ENCODE measurements at regions not wholly inside any gene's neighbourhood (a gene's known extent, or its start where the extent isn't known, plus 50 kb on each side); places are given as distances from the start of the nearest gene placed in this dataset.
A peak's percentile ranks its signal among the peaks of the same experiment; 100 is the strongest.

- Histone ChIP-seq H3K36me3 (no peaks in the 10 kb centered on the region), H3K4me1 (no peaks in the 10 kb centered on the region), H3K9me3 (no peaks in the 10 kb centered on the region), H3K4me3 (no peak overlapping the region), H3K27ac (no peak overlapping the region), H3K27me3 (no peaks in the 10 kb centered on the region)
- ATAC-seq (no peak), DNase-seq (no peak)
- intact Hi-C loops (cut with DNase I): no loop called here
- no peak for TF ChIP-seq CTCF (IDR thresholded peaks at IDR 0.05)
Observed at GRCh38 chr2:71813315-71813714, 334.3 kb downstream of the CYP26B1 start.

GRCh38 chr2:71812736-71813135 is 334.9 kb downstream of the CYP26B1 start:
- TF ChIP-seq CTCF (IDR thresholded peaks at IDR 0.05): no peak
- ATAC-seq (no peak), DNase-seq (no peak)
- H3K9me3 ChIP-seq: no peaks in the 10 kb centered on the region
- H3K4me3 ChIP-seq: no peak overlapping the region
- H3K4me1 ChIP-seq: no peaks in the 10 kb centered on the region
- no peaks in the 10 kb centered on the region for H3K27me3 ChIP-seq
- H3K36me3 ChIP-seq: no peaks in the 10 kb centered on the region
- no peak overlapping the region for H3K27ac ChIP-seq
- intact Hi-C loops (cut with DNase I): no loop called here

- ATAC-seq (no peak), DNase-seq (no peak)
- Histone ChIP-seq H3K27me3 (no peaks in the 10 kb centered on the region), H3K27ac (no peak overlapping the region), H3K4me1 (no peaks in the 10 kb centered on the region), H3K4me3 (no peak overlapping the region), H3K9me3 (no peaks in the 10 kb centered on the region), H3K36me3 (no peaks in the 10 kb centered on the region)
- TF ChIP-seq CTCF (IDR thresholded peaks at IDR 0.05): no peak
- intact Hi-C loops (cut with DNase I): no loop called here
Observed at GRCh38 chr2:71811726-71812125, 335.9 kb downstream of the CYP26B1 start.

GRCh38 chr2:71811157-71811556 is 336.5 kb downstream of the CYP26B1 start:
- H3K4me3 ChIP-seq: no peak overlapping the region
- H3K36me3 ChIP-seq: no peaks in the 10 kb centered on the region
- intact Hi-C loops (cut with DNase I): no loop called here
- H3K9me3 ChIP-seq: no peaks in the 10 kb centered on the region
- no peak overlapping the region for H3K27ac ChIP-seq
- ATAC-seq (no peak), DNase-seq (no peak)
- no peak for TF ChIP-seq CTCF (IDR thresholded peaks at IDR 0.05)
- no peaks in the 10 kb centered on the region for H3K27me3 ChIP-seq
- no peaks in the 10 kb centered on the region for H3K4me1 ChIP-seq

GRCh38 chr2:71807581-71808451 is 339.8 kb downstream of the CYP26B1 start:
- Histone ChIP-seq H3K4me1 (no peaks in the 10 kb centered on the region), H3K27me3 (no peaks in the 10 kb centered on the region), H3K4me3 (no peak overlapping the region), H3K36me3 (no peaks in the 10 kb centered on the region), H3K9me3 (no peaks in the 10 kb centered on the region), H3K27ac (no peak overlapping the region)
- ATAC-seq (peak; percentile 76), DNase-seq (peak in 2 of 4 donors; percentile 93 to 95)
- intact Hi-C loops (cut with DNase I): no loop called here
- TF ChIP-seq CTCF (IDR thresholded peaks at IDR 0.05): no peak

All from left lung (tissue), 4 donors.